NOMO-1 (cell line): ENCODE measurements at regions not wholly inside any gene's neighbourhood (a gene's known extent, or its start where the extent isn't known, plus 50 kb on each side); places are given as distances from the start of the nearest gene placed in this dataset.

ENCODE experiments used
- DNase-seq, 2 experiments: peaks; one replicate each; lab custom pipeline; 2025; ENCODE audit not compliant: unreplicated experiment in 2 of 2; lab: John Stamatoyannopoulos, UW

DNA sequence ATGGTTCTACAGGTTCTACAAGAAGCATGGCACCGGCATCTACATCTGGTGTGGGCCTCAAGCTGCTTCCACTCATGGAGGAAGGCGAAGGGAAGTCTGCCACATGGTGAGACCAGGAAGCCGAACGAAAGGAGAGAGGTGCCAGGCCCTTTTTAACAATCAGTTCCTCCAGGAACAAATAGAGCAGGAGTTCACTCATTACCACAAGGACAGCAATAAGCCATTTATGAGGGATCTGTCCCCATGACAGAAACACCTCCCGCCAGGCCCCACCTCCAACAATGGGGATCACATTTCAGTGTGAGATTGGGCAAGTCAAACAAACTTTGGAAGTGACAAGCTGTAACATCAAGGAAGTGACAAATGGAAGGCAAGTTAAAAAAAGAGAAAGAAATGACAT, 95.5 kb upstream of the PTPN3 start:
- no peak for DNase-seq

DNA sequence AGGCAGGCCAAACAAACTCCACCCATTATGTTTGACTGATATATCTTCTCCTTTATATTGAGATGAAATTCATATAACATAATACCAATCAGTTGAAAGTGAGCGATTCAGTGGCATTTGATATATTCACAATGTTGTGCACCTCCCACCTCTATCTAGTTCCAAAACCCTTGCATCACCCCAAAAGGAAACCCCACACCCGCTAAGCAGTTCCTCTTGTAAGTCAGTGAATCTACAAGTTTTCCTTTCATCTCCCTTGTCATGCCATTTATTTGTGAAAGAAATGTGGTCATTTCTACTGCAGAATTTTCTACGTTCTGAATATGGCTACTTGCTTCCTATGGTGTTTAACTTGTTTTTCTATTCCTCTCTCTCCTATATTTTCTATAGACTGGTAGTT, 99.4 kb upstream of the PTPN3 start:
- DNase-seq = peak in 1 of 2 experiments; percentile 2

DNA sequence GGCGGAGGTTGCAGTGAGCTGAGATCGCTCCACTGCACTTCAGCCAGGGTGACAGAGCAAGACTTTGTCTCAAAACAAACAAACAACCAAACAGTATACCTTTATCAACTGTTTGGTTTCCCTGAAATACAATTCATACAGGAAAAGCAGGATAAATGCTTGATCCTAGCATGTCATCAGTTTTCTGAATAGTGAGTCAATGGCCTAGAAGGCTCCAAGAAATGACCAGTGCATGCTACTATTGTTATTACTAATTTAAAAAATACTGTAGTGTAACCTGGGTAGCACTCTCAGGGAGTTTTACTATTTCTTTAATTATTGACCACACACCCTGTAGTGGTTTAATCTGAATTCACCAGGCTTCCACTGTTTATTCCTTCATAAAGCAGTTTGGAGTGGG, 101.0 kb upstream of the PTPN3 start:
- DNase-seq = no peak

DNA sequence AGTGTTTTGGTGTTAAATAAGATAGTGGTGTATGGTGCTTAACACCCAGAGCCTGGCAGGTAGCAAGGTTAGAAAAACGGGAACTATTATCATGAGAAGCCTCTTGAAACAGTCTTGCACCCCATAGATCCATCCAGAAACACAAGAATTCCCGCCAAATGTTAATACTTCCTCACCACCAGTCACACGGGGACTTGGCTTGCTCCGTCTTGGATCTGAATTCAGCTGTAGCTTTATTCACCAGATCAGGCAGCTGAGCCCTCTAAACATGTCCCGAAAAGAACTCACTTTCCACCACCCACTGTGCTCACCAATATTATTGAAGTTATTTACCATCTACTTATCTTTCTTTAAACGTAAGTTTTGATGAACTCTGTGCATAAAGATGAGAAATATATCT, 101.6 kb upstream of the PTPN3 start:
- DNase-seq = no peak

DNA sequence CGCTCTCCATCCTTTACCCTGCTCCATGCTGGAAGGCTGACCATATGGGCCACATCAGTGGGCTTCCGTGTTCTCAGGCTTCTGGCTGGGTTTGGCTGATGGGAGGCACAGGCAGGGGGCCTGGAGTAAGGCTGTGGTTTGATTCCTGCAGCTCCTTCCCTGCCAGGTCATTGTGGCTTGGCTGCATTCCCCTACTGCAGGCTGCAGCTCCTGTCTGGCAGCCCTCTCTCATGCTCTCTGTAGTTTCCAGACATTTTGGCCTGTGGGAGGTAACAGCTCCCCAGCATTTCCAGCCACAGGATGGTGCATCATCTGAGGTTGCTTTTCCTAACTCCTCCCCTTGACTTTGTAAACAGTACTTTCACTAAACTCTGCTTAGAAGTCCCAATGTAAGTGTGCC, 102.0 kb upstream of the PTPN3 start:
- DNase-seq = no peak

DNA sequence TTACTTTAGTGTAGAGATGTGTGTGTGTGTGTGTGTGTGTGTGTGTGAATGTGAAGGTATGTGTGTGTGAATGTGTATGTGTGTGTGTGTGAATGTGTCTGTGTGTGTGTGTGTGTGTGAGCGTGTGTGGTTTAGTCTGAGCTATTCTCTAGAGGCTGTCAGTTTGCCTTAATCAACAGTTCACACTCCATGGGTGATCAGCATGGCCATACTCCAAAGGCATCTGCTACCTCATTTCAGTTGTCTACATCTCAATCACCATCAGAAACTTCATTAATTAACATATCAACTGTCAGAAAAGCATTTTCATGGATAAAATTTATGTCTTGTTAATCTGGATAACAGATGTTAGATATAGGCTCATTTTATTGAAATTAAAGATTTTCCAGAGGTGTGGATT, 103.1 kb upstream of the PTPN3 start:
- no peak for DNase-seq

DNA sequence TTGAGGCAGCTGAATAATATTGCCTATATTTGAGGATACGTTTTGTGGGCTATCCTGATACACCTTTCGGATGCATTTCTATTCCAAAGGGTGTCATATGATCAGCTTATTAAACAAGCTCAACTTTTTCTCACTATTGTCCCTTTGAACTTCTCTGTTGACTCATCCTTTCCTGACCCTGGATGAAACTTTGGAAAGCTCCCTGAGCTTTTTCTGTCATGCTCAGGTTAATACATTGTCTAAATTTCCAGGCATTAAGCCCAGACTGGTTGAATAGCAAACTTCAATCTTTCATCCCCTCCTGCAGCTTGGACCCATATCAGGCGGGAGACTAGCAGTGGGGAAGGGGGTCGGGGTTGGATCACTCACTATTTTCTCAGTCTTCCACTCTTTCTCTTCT, 104.9 kb upstream of the PTPN3 start:
- no peak for DNase-seq

DNA sequence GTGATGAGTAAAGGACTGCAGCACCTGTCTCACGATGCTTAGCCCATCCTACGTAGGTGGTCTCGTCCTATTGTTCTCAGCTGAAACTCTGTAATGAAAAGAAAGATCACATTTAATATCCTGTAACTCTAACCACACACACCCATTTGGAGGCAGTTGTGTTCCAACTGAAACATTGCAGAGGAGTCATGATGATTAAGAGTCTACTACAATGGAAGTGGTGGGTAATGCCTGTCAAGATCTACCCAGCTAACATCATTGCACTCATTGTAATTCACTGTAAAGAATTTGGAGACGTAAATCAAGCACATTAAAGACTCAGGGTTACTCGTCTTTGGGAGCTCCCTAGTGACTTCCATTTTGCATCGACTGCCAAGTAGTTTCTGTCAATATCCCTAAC, 106.0 kb upstream of the PTPN3 start:
- no peak for DNase-seq

DNA sequence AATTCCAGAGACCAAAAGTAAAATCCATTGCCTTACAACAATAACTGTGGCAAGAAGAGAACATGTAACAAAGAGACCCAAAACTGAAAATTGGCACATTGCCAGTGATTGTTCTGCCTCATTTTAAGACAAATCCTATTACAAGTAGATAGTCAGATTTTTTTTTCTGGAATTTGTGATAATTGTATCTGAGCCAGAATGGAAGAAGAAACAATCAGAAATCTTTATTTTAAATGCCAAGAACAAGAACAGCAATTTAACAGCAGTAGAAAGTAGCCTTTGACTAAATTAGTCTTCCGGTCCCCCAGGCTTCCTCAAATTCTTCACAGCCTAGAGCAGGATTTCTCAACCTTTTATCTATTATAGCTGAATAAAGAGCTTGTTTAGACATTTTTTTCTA, 106.7 kb upstream of the PTPN3 start:
- peak in 1 of 2 experiments; percentile 37 for DNase-seq

DNA sequence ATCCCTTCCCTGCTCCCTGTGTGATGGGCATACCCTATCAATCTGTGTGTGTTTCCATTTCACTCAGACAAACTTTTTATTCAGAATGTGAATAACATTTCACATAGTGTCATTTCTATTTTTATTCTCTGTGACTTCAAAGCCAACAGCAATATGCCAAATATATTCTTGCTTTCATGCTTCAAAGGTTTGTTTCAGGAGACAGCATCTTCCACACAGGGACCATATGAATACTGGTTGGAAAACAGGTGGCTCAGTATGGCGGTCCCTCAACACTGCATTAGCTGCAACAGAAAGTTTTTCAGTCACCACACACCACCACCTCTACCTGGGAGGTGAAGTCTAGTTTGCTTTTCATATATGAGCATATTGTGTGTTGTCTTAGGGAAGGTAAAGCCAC, 111.0 kb upstream of the PTPN3 start:
- no peak for DNase-seq

DNA sequence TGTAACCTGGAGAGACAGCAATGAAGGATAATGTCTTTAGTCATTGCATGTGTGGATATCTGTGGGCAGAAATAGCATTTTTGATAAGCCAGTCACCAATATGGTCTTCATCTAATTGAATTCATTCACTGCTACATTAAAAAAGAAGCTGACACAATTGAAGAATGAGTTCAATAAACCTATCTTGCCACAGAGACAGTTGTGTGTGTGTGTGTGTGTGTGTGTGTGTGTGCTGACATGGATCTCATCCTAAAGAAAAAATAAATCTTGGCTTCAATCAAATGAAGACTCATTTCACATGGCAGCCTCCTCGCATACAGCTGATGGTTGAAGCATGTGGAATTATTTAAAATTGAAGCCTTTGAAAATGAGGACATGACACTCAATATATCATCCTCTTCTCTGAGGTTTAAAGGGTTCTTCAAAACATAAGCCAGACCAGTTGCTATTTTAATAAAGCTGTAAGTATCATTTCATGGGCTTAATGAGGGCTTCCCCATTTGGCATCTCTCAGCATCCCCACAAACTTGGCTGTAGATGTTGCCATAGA, 118.5 kb upstream of the PTPN3 start:
- DNase-seq = no peak

DNA sequence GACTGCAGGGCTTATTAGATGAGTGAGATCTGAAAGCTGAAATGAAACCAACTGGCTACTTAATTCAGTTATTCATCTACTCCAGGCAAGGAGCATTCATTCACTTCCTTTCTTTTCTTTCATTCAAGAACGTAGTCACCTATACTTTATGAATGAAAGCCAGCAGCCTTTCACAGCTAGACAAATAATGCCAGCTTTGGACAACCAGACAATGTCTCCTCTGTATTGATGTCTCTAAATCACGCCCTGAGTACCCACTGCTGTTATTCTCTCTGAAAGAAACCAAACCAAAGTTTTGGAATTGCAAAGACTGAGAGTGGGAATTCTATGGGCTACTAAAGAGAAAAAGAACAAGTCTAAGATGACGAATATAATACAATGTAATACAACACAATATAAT, 121.2 kb upstream of the PTPN3 start:
- DNase-seq = no peak

DNA sequence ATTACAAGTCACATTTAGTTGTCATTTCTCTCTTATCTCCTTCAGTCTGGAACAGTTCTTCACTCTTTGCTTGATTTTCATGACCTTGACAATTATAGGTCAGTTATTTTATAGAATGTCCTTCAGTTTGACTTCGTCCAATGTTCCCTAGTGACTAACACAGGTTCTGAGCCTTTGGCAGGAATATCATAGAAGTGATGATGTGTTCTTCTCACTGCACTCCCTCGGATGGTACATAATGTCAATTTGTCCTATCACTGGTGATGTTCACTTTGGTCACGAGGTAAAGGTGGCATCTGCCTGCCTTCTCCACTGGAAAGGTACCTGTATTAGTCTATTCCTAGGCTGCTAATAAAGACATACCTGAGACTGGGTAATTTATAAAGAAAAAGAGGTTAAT, 126.0 kb upstream of the PTPN3 start:
- DNase-seq = no peak

DNA sequence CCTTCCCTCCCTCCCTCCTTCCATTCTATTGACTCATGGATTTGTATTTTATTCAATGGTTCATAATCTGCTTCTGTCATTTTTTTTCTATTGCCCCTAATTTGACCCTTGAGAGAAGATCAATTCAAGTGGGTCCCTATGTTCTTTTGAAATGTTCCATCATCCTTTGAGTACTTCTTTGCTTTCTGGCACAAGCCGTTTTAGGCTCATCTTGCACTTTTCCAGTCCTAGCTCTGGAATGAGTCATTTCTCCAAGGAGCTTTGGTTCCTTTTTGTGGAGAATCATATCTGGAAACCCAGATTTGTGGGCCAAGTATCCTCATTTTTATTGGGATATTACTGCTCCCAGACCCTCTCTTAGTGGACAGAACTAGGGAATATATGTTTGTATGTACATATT, 126.8 kb upstream of the PTPN3 start:
- no peak for DNase-seq

DNA sequence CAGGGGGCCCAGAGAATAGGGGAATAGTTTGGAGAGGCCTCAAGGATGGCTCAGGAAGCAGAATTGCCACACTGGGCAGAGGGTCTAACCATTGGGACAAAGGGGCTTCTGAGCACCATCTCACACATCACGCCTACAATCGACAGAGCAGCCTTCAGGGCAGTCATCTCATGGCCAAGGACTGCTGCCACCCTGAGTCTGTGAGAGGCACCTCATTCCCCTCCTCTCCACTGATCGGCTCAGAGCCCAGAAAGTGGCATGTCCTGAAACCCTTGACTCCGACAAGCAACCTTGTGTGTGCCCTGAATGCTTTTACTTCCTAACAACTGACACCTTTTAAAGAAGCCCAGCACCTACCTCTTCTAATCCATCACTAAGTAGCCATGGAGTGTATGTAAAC, 128.9 kb upstream of the PTPN3 start:
- no peak for DNase-seq

DNA sequence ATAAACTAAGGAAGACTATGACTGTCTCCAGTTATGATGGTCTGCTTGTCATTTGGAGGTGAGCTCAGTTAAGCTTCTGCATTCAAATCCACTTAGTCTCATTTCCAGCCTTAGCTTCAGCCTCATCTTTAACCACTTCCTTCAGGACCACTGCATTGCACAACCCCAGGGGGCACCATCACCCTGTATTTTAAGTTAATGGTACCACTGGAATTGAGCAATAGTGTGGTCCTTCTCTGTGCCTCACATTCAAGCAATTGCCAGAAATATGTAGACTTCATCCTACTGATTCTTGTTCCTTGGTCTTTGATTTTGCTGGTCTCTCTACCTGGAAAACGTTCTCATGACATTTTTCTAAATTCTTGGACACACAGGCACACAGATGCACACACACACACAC, 131.5 kb upstream of the PTPN3 start:
- DNase-seq = no peak

DNA sequence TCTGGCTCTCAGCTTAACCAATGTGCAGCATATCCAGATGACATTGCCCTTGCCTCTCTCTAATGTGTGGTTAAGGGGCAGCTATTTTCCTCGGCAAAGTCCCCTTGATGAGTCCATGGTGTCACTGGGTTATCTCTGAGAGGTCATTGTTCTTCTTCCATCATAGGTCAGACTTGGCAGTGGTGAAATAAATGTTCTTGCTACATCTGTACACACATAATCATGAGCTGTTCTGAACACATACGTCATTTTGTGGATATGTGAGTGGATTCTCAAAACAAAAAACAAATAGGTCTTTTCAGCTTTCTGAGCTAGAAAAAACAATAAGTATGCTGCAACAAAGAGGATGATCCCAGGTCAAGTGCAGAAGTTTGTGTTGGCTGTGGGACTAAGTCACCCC, 134.7 kb upstream of the PTPN3 start:
- DNase-seq = no peak

DNA sequence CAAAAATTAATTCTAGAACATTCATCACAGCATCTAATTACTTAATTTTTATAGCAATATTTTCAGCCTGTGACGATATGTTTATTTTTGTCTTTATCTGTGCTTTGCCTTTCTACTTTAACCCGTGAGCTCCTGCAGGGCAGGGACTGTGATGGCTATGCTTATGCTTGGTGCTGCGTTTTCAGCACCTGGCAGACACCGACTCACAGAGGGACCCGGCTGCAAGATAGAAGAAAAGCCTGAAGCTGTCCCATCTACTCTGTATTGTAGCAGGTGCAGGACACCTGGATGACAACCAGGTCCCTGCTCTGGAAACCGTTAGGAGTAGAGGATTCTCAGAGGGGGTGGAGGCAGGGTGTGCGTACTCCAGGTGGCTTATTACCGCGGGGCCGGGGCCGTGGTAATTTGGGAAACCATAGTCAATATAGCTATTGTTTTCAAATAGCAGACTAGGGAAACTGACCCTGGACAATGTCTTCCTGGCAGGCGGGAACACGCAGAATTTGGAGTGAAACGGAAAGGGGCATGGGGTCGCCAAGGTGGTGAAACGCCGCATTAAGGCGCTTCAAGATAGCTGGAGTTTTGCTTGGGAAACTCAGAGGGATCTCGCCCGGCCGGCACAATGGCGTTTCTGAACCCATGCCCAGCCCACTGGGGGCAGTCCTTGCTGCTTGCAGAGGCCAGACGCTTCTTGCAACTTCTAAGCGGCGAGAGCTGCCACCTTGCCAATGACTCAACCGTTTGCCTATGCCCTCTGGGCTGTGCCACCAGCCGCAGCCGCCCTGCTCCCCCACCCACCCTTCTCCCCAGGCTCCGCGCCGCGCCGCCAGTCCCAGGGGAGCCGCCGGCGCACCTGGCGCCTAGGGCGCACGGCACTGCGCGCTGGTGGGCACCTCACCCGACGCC, 140.1 kb upstream of the PALM2AKAP2 start:
- no peak for DNase-seq

DNA sequence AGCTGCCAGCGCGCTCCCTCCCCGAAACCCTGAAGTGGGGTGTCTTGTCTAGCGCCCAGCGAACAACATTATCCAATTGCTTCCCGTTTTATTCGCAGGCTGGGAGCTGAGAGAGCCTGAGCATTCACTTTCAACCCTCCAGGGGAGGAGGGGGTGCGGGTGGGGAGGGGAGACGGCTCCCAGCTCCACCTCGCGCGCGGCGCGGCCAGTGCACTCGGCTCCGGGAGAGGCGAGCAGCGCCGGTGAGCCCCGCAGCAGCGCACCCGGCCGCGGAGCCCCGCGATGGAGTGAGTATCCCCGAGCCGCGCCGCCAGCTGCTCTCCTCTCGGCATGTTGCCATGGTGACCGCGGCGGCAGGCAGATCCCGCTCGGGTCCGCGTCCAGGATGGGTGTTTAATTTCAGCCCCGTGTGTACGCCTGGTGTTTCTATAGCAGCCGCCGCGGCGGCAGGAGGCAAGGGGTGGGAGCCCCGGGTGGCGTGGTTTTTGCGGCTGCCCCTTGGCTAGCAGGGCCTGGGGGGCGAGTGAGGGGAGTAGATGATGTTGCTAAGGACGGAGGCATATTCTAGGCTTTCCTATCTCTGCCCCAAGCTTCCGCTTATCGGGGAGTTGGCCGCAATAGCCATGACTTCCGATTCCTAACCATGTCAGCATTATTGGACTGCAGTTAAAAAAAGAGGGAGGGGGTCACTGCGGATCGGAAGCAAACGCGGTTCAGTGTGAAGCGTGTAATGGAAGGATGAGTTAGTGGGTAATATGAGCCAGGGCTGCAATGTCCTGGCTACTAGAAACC, 139.2 kb upstream of the PALM2AKAP2 start:
- DNase-seq = peak in 1 of 2 experiments; percentile 2

DNA sequence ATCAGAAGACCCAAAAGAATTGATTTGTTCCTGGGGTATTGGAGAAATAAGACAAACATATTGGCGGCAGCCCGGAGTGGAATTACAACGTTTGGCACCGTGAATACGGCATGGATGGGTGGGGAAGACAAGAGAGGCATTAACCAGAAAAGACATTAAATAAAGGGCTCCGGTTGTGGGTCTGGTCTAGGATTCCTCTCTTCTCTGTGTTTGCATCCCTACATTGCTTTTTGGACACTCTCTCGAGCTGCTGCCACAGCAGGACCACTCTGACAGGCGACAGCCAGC, 138.7 kb upstream of the PALM2AKAP2 start:
- DNase-seq = no peak

DNA sequence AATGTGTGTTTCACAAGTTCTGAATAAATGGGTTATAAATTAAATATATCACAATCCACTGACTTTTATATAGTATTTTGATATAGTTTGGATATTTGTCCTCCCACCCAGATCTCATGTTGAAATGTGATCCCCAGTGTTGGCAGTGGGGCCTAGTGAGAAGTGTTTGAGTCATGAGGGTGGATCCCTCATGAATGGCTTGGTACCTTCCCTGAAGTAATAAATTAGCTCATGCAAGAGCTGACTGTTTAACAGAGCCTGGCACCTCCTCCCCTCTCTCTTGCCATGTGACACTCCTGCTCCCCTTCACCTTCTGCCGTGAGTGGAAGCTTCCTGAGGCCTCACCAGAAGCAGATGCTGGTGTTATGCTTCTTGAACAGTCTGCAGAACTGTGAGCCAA, 127.9 kb upstream of the PALM2AKAP2 start:
- no peak for DNase-seq

DNA sequence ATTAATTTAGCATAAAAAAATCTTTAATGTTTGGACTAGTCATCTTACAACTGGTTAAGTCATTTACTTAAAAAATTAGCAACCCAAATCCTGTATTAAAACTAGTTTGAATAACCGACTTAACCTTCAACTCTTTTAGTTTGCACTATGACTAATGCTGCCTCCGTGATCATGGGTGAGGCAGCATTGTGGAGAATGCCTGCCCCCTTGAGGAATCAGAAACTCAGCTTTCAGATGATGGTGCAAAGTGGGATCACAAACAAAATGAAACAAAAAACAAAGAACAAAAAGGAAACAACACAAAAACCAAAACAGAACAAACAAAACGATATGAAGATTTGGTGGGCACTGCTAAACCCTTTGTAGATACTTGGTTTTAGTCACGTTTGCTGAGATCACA, 127.0 kb upstream of the PALM2AKAP2 start:
- no peak for DNase-seq
